ENCODE measurements at regions not wholly inside any gene's neighbourhood (a gene's known extent, or its start where the extent isn't known, plus 50 kb on each side); places are given as distances from the start of the nearest gene placed in this dataset.
A peak's percentile ranks its signal among the peaks of the same experiment; 100 is the strongest.
"Not testable (repeated sequence)": the region's sequence is repeated elsewhere in the genome, so short reads cannot be mapped to it uniquely, and the experiment has no call there.

GRCh38 chr7:3138997-3139396 is 95.3 kb upstream of the CARD11 start:
- no peak for DNase-seq

GRCh38 chr7:3140834-3141233 is 97.2 kb upstream of the CARD11 start:
- DNase-seq = no peak

GRCh38 chr7:3141326-3141725 is 97.7 kb upstream of the CARD11 start:
- DNase-seq = no peak

GRCh38 chr7:3143869-3144775 is 100.5 kb upstream of the CARD11 start:
- no peak for DNase-seq

- DNase-seq = not testable (repeated sequence)
These were observed 101.1 kb upstream of the CARD11 start for GRCh38 chr7:3144776-3145125.

GRCh38 chr7:3146571-3147226 is 103.0 kb upstream of the CARD11 start:
- no peak for DNase-seq

- not testable (repeated sequence) for DNase-seq
These were observed 104.8 kb upstream of the CARD11 start for GRCh38 chr7:3148471-3148870.

GRCh38 chr7:3149231-3149995 is 105.7 kb upstream of the CARD11 start:
- DNase-seq = no peak

GRCh38 chr7:3150027-3150426 is 106.4 kb upstream of the CARD11 start:
- DNase-seq = no peak

GRCh38 chr7:3151784-3152183 is 108.1 kb upstream of the CARD11 start:
- no peak for DNase-seq

- DNase-seq = no peak
These were observed 109.0 kb upstream of the CARD11 start for GRCh38 chr7:3152714-3153113.

- DNase-seq = no peak
These were observed 109.5 kb upstream of the CARD11 start for GRCh38 chr7:3153118-3153517.

- no peak for DNase-seq
These were observed 110.7 kb upstream of the CARD11 start for GRCh38 chr7:3154317-3154716.

- DNase-seq = peak; percentile 69
These were observed 111.3 kb upstream of the CARD11 start for GRCh38 chr7:3154881-3155494.

GRCh38 chr7:3156508-3156907 is 112.8 kb upstream of the CARD11 start:
- no peak for DNase-seq

GRCh38 chr7:3157566-3158287 is 114.1 kb upstream of the CARD11 start:
- no peak for DNase-seq

GRCh38 chr7:3158341-3158760 is 114.7 kb upstream of the CARD11 start:
- DNase-seq = no peak

GRCh38 chr7:3159039-3159438 is 115.4 kb upstream of the CARD11 start:
- no peak for DNase-seq

GRCh38 chr7:3159445-3159844 is 115.8 kb upstream of the CARD11 start:
- DNase-seq = no peak

GRCh38 chr7:3159926-3160325 is 116.3 kb upstream of the CARD11 start:
- not testable (repeated sequence) for DNase-seq

- DNase-seq = no peak
These were observed 118.6 kb upstream of the CARD11 start for GRCh38 chr7:3162289-3162688.

GRCh38 chr7:3162798-3163197 is 119.1 kb upstream of the CARD11 start:
- not testable (repeated sequence) for DNase-seq
